Lower lobe of right lung (tissue), 2 donors: ENCODE measurements at regions not wholly inside any gene's neighbourhood (a gene's known extent, or its start where the extent isn't known, plus 50 kb on each side); places are given as distances from the start of the nearest gene placed in this dataset.
A peak's percentile ranks its signal among the peaks of the same experiment; 100 is the strongest.
"Not testable (repeated sequence)": the region's sequence is repeated elsewhere in the genome, so short reads cannot be mapped to it uniquely, and the experiment has no call there.

ENCODE experiments used
- ATAC-seq, 2 donors: fragments of 200-7000 bp; cut with Tn5 transposase; one replicate each; pipeline ENCODE4 v1.9.1; 2020 to 2022; ENCODE audit warnings: mild to moderate bottlenecking in 2 of 2, moderate library complexity in 2 of 2
- DNase-seq: peaks from one replicate; pipeline ENCODE4 v3.0.0-alpha.2; 2020
- H3K27ac ChIP-seq: fragments of 200-600 bp; one replicate; pipeline ENCODE4 v1.8.0; 2022
- H3K27me3 ChIP-seq: fragments of 200-600 bp; one replicate; pipeline ENCODE4 v1.8.0; 2022; ENCODE audit warnings: low read depth
- H3K36me3 ChIP-seq: fragments of 200-600 bp; one replicate; pipeline ENCODE4 v1.8.0; 2022; ENCODE audit warnings: mild to moderate bottlenecking
- H3K4me1 ChIP-seq: fragments of 200-600 bp; one replicate; pipeline ENCODE4 v1.8.0; 2022
- H3K4me3 ChIP-seq: fragments of 200-600 bp; one replicate; pipeline ENCODE4 v1.8.0; 2022; ENCODE audit warnings: mild to moderate bottlenecking
- H3K9me3 ChIP-seq: fragments of 200-600 bp; one replicate; pipeline ENCODE4 v1.8.0; 2022
- intact Hi-C: fragments of 100-400 bp; cut with DNase I; formaldehyde crosslinking; loops from one replicate; pipeline ENCODE4 v1.11.0; 2022
- TF ChIP-seq, protein P1 (sequence below): fragments of 200-600 bp; IDR thresholded peaks from one replicate; pipeline ENCODE4 v1.8.0; 2022; ENCODE audit warnings: antibody characterized with exemption, mild to moderate bottlenecking
- donor health status: DM: no; HTN: yes; CAD: no; lungs with severe emphysema.

DNA sequence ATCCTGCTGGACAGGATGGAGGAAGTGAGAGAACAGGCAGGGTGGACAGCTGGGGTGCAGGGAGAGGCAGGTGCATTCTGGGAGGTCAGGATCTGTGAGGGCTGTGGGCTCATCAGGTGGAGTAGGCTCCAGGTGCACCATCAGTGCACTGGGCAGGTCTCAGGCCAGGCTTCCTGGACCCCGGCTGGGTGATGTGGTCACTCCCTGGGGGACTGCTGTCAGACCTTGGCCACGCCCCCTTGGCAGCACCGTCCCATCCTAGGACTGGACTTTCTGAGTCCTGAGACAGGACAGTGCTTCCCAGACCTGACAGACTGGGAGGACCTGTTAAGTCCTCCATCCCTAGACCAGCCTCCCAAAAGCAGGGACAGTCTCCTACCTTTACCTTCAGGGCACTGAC, 626.7 kb upstream of the DEFB115 start:
- no peak overlapping the region for H3K4me3 ChIP-seq
- TF ChIP-seq, protein P1, sequence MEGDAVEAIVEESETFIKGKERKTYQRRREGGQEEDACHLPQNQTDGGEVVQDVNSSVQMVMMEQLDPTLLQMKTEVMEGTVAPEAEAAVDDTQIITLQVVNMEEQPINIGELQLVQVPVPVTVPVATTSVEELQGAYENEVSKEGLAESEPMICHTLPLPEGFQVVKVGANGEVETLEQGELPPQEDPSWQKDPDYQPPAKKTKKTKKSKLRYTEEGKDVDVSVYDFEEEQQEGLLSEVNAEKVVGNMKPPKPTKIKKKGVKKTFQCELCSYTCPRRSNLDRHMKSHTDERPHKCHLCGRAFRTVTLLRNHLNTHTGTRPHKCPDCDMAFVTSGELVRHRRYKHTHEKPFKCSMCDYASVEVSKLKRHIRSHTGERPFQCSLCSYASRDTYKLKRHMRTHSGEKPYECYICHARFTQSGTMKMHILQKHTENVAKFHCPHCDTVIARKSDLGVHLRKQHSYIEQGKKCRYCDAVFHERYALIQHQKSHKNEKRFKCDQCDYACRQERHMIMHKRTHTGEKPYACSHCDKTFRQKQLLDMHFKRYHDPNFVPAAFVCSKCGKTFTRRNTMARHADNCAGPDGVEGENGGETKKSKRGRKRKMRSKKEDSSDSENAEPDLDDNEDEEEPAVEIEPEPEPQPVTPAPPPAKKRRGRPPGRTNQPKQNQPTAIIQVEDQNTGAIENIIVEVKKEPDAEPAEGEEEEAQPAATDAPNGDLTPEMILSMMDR: no peak
- ATAC-seq (no peak), DNase-seq (no peak)
- no peaks in the 10 kb centered on the region for H3K36me3 ChIP-seq
- no peak overlapping the region for H3K27ac ChIP-seq
- H3K9me3 ChIP-seq: no peaks in the 10 kb centered on the region
- H3K27me3 ChIP-seq: no peaks in the 10 kb centered on the region
- intact Hi-C loops: no loop called here
- no peaks in the 10 kb centered on the region for H3K4me1 ChIP-seq

DNA sequence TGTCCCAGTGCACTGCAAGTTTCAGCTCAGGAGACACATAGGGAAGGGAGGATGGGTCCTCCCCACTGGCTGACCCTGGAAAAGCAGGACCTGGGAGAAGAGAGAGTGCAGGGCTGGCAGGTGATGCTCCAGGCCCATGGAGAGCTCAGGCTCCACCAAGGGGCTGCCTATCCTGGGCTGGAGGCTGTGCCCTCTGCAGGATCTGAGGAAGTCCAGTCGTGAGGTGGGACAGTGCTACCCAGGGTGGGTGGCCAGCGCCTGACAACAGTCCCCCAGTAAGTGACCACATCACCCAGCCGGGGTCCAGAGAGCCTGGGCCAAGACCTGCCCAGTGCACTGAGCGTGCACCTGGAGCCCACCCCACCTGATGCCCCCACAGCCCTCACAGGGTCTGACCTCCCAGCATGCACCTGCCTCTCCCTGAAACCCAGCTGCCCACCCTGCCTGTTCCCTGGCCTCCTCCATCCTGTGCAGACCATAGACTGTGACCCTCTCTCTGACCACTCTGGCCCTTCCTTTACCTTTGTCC, 626.1 kb upstream of the DEFB115 start:
- DNase-seq, H3K36me3 ChIP-seq, H3K4me3 ChIP-seq, H3K27ac ChIP-seq, ATAC-seq, H3K9me3 ChIP-seq, H3K27me3 ChIP-seq, H3K4me1 ChIP-seq, intact Hi-C loops: not testable (repeated sequence)

DNA sequence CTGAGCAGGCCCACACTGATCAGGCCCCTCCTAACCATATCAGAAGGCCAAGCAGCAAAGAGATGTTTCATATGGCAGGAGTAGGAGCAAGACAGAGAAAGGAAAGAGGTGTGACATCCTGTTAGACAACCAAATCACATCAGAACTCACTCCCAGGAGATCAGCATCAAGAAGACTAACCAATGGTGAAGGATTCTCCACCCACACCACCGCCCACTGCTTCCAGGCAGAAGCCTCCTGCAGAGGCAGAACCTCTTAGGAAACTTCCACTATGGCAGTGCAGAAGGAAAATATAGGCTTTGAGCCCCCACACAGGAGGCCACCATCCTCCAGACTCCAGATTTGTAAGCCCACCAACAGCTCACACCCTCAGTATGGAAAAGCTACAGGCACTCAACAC, 624.7 kb upstream of the DEFB115 start:
- H3K4me1 ChIP-seq, H3K27me3 ChIP-seq, H3K4me3 ChIP-seq, H3K36me3 ChIP-seq, intact Hi-C loops, H3K27ac ChIP-seq, H3K9me3 ChIP-seq, DNase-seq, ATAC-seq: not testable (repeated sequence)

DNA sequence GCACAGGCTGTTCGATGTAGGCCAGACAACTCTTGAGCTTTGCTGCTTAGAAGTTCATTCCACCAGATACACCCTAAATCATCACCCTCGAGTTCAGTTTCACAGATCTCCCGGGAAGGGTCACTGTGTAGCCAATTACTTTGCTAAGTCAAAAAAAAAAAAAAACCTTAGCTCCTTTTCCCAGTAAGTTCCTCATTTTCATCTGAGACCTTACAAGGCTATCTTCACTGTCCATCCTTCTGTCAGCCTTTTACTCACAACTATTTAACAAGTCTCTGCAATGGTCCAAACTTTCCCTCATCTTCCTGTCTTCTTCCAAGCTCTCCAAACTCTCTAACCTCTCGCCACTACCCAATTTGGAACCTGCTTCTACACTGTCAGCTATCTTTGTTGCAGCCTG, 615.9 kb upstream of the DEFB115 start:
- intact Hi-C loops, H3K4me3 ChIP-seq, H3K9me3 ChIP-seq, H3K27ac ChIP-seq, H3K27me3 ChIP-seq, H3K36me3 ChIP-seq, DNase-seq, H3K4me1 ChIP-seq, ATAC-seq: not testable (repeated sequence)

DNA sequence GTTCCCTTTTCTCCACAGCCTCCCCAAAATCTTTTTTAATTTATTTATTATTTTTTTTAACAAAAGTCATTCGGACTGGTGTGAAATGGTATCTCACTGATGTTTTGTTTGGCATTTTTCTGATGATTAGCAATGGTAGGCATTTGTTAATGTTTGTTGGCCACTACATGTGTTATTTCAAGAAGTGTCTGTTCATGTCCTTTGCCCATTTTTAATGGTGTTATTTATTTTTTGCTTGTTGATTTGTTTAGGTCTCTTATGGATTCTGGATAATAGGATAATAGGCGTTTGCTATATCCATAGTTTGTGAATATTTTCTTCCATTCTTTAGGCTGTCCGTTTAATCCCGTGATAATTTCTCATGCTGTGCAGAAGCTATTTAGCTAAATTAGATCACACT, 596.5 kb upstream of the DEFB115 start:
- H3K27me3 ChIP-seq, DNase-seq, H3K9me3 ChIP-seq, intact Hi-C loops, ATAC-seq, H3K36me3 ChIP-seq, H3K27ac ChIP-seq, H3K4me3 ChIP-seq, H3K4me1 ChIP-seq: not testable (repeated sequence)

DNA sequence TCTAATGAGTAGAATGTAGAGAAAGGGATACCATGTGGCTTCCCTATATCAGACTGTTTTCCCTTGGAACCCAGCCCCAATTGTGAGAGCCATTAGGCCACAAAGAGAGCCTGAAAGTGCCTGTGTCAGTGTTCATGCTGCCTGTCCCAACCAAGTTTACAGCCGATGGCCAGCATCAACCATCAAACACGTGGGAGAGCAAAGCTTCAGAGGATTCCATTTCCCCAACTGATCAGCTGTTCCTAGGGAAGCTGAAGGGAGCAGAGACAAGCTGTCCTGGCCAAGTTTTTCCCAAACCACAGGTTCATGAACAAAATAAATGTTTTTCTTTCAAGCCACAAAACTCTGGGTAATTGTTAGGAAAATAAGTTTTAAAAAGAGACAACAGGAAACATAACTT, 589.0 kb upstream of the DEFB115 start:
- DNase-seq, H3K27ac ChIP-seq, H3K4me3 ChIP-seq, intact Hi-C loops, ATAC-seq, H3K4me1 ChIP-seq, H3K9me3 ChIP-seq, H3K27me3 ChIP-seq, H3K36me3 ChIP-seq: not testable (repeated sequence)

DNA sequence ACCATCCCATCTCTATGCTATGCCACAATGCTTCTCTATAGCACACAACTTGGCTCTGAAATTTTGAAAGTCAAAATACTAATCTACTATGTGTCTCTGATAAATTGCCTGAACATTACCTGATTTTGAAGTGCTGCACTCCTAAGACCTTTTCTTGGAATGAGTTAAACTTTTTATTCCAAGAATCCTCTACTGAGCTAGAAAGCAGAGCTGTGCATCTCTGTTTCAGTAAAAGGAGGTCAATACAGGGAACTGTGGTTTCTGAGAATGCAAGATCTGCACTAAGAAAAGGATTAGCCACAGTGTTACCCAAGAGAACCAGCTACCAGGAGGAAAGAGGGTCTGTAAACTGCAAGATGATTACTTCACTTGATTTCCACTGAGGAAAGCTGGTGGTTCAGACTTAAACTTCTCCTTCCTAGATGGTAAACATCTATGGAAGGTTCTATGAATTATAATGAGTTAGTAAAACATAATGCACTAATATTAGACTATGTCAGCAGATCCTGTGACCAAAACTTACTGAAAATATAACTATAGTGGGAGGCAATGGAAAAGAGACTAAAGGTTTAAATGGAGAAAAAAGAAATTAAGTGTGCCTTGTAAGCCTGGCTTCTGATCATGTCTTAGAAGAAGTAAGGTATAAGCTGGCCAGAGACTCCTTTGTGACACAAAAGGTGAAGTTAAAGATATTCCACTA, 588.0 kb upstream of the DEFB115 start:
- DNase-seq, H3K4me3 ChIP-seq, H3K4me1 ChIP-seq, H3K36me3 ChIP-seq, intact Hi-C loops, H3K9me3 ChIP-seq, H3K27me3 ChIP-seq, H3K27ac ChIP-seq, ATAC-seq: not testable (repeated sequence)

DNA sequence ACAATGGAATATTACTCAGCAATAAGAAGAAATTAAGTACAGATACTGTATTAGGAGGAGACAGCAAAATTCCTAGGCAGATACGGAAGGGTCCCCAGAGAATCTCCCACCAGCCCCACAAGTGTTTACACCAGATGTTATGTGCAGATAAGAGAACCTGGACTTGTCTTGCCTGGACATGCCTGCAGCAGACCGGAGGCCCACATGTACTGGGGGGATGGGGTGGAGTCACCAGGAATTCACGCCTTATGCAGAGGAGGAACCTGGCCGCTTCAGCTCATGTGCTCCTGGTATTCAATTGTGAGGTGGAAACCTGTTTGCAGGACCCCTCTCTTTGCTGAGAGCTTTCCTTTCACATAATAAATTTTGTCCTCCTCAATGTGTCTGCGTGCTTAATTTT, 586.3 kb upstream of the DEFB115 start:
- H3K9me3 ChIP-seq: not testable (repeated sequence)

DNA sequence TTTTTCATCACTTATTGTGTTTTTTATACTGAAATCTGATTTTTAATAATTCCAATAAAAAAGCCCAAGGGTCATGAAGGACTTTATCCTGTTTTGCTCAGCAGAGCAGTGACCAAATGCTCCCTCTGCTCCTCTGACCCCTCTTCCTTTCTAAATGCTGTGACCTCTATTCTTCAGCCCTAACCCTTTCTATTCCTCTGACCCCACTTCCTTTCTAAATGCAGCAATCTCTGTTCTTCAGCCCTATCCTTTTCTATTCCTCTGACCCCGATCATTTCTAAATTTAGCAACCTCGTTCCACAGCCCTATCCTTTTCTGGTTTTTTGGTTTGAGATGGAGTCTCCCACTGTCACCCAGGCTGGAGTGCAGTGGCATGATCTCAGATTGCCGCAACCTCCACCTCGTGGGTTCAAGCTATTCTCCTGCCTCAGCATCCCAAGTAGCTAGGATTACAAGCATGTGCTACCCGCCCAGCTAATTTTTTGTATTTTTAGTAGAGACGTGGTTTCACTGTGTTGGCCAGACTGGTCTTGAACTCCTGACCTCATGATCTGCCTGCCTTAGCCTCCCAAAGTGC, 581.4 kb upstream of the DEFB115 start:
- ATAC-seq, DNase-seq, H3K9me3 ChIP-seq, H3K27me3 ChIP-seq, intact Hi-C loops, H3K4me1 ChIP-seq, H3K27ac ChIP-seq, H3K4me3 ChIP-seq, H3K36me3 ChIP-seq: not testable (repeated sequence)

More for the DNA sequence above, 586.3 kb upstream of the DEFB115 start:
- intact Hi-C loops, DNase-seq, H3K27ac ChIP-seq, H3K36me3 ChIP-seq, ATAC-seq, H3K4me3 ChIP-seq, H3K4me1 ChIP-seq, H3K27me3 ChIP-seq: not testable (repeated sequence)

DNA sequence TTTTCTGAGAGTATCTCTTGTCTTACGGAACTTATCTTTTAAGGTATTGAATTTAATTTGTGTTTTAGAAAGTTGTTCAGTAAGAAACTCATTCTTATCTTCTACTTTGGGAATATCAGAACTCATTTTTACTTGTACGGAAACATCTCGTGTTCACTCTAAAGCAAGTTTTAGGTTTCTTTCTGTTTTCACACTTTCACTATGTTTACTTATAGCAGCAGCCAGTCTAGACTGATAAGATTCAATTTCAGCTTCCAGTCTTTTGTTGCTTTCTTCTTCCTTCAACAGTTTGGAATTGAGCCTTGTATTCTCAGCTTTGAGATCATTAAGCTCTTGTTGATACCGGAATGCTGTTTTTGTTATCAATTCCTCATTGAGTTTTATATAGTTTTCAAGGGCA, 575.2 kb upstream of the DEFB115 start:
- H3K9me3 ChIP-seq, H3K36me3 ChIP-seq, ATAC-seq, DNase-seq, H3K27ac ChIP-seq, intact Hi-C loops, H3K4me3 ChIP-seq, H3K4me1 ChIP-seq, H3K27me3 ChIP-seq: not testable (repeated sequence)

DNA sequence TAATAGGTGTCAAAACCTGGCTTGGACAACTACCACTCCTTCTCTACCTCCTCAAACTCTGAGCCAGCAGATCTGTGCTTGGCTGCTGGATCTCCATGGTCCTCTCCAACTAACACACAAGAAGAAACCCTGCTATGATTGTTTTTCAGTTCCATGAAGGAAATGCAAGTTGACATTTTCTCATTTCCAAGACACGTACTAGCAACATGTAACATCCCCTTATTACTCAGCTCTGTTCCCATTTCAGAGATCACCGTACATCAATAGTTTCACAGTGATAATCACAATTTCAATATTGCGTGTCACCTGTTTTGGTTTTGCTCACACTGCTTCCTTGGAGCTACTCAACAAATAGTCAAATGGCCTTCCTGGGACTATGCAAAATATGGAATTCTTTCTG, 544.6 kb upstream of the DEFB115 start:
- H3K4me1 ChIP-seq, ATAC-seq, H3K36me3 ChIP-seq, H3K4me3 ChIP-seq, intact Hi-C loops, H3K27me3 ChIP-seq, H3K27ac ChIP-seq, DNase-seq, H3K9me3 ChIP-seq: not testable (repeated sequence)

DNA sequence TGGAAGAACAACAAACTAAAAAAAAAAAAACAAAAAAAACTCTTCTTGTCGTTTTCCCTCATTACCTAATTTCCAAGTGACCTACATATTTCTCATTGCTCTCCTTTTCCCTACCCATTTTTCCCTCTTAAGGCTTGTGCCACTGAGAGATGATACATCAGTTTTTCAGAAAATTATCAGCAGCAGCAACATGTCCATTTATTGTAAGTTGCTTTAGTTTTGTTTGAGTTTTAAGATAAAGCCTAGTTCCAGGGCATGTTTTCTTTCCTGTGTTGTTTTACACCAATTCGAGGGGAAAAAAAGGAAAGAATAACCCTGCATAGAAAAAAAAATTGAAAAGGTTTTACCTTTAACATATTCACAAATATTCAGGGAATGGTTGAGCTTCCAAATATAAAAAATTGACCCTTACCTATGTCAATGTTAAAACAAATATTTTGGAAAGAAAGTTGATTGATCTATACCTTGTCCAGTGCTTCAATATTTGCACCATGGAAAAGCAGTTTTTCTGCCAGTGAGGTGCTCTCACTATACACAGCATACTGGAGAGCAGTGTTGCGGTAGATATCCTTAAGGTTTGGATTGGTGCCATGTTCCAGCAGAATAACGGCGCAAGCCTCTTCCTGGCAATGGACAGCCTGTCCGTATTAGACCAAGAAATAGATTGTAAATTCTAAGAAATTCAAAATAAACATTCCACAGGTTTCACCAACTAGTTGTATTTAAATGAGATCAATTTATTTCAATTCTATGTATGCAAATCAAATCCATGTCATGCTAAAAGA, 537.9 kb upstream of the DEFB115 start:
- DNase-seq, H3K9me3 ChIP-seq, H3K36me3 ChIP-seq, H3K27me3 ChIP-seq, H3K4me3 ChIP-seq, H3K4me1 ChIP-seq, intact Hi-C loops, H3K27ac ChIP-seq, ATAC-seq: not testable (repeated sequence)

DNA sequence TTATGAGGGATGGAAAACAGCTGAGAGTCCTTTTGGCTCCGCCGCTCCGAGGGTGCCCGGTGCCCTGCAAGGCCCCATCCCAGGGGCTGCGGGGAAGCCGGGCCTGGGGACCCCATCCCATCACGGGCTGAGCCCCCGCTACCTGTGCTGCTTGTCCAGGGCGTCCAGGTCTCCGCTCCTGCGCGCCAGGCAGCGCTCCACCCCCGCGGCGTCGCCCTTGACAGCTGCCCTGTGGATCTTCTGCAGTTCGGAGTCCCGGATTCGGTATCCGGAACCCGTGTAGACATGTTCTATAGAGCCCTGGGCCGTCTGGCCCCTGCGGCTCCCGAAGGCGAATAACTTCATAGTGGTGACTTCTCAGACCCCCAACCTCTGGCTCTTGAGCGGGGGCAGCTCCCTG, 534.0 kb upstream of the DEFB115 start:
- intact Hi-C loops, H3K27me3 ChIP-seq, H3K36me3 ChIP-seq, H3K27ac ChIP-seq, ATAC-seq, H3K9me3 ChIP-seq, H3K4me1 ChIP-seq: not testable (repeated sequence)
- DNase-seq: peak; percentile 20
- peak overlapping the region; percentile 45 for H3K4me3 ChIP-seq
